ENCODE measurements at regions not wholly inside any gene's neighbourhood (a gene's known extent, or its start where the extent isn't known, plus 50 kb on each side); places are given as distances from the start of the nearest gene placed in this dataset.

- TF ChIP-seq CTCF (IDR thresholded peaks at IDR 0.05) (no peak), POLR2A (IDR thresholded peaks at IDR 0.05) (no peak)
These were observed 312.3 kb upstream of the FAT3 start for GRCh38 chr11:91912322-91912721.
